ENCODE measurements at regions not wholly inside any gene's neighbourhood (a gene's known extent, or its start where the extent isn't known, plus 50 kb on each side); places are given as distances from the start of the nearest gene placed in this dataset.

DNA sequence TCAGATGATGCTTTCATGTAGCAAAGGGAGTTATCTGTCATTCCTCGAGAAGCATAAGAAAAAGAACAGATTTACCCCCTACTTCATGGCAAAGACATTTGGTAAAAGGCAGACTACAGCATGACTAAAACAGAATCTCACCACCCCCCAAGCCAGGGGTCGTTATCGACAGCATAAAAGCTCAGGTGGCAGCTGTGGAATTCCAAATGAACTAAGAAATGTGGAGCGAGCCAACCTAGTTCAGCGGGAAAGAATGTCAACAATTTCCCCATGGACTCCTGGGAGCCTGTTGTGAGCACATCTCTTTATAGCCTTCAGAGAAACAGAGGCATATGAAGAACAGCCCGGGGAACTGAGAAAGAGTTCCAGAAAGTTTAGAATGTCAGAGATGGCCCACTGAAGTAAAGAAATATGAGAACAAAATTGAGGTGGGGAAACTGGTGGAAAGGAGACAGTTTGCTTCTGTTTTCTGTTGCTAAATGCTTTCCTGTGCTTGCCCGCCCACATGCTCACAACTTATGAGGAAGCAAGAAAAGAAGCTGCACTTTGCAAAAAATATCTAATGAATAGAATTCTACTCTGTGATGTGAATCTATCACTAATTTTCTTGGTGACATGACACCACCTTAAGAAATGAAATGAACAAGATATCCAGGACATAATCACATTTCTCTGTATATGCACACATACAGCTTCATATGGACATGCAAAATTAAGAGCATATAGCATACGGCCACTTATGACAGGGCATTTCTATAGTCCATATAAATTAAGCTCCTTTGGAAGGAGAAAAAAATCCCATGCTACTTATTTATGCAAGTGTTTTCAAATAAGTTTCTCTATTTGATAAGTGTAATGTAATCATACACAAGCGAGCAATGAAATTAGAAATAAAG is 135.3 kb upstream of the MID1 start:
- Histone ChIP-seq H3K9me3 (ENCODE audit: control extremely low read depth in 1 of 5, control insufficient read depth in 4 of 5, insufficient read depth in 2 of 5, low read depth in 1 of 5, low read length in 4 of 5) (no peaks in the 10 kb centered on the region), H3K27ac (ENCODE audit: insufficient read depth in 1 of 2, low read depth in 1 of 2, low read length in 2 of 2, poor library complexity in 1 of 2, severe bottlenecking in 2 of 2) (no peak overlapping the region), H3K27me3 (replicated peaks in 2 of 5; ENCODE audit: control insufficient read depth in 4 of 5, insufficient read depth in 5 of 5, low read length in 4 of 5) (peaks cover 0 to 6% (median 0%) of the 10 kb centered on the region in 5 experiments), H3K36me3 (ENCODE audit: control insufficient read depth in 4 of 4, insufficient read depth in 4 of 4, low read length in 3 of 4) (no peaks in the 10 kb centered on the region), H3K4me1 (ENCODE audit: control extremely low read depth in 1 of 4, control insufficient read depth in 4 of 4, insufficient read depth in 4 of 4, low read length in 3 of 4) (peaks cover 0 to 2% (median 0%) of the 10 kb centered on the region in 4 experiments), H3K4me3 (ENCODE audit: control insufficient read depth in 1 of 7, extremely low read depth in 1 of 7, insufficient read depth in 4 of 7, low read depth in 2 of 7, low read length in 6 of 7) (no peak overlapping the region)
- ChIA-PET POLR2A (no interaction called here), CTCF (interaction anchor here (1.1 kb wide), 1 partner anchor 10 kb away, joined by 4 read pairs; no protein-coding TSS in a partner anchor)
- peak in 2 of 3 donors; percentile 11 to 23 for DNase-seq
- 60% methylated on average over 6 of the region's 9 CpGs for WGBS (ENCODE audit: insufficient coverage)

DNA sequence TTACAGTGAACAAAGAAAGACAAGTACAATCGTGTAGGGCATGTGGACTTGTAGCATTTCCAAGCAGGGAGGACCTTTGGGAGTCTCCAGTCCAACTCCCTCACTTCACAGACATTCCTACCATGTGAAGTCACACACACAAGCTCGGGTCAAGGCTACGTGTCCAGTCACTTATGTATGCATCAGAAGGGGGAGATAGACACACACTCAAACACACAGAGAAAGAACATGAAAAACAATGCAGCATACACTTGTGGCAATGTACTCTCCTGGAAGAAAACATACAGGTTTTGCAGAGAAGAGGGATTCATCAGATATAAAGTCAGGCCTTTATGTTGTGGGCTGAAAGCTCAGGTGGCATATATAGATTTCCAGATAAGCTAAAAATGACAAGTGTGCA is 136.1 kb upstream of the MID1 start:
- Histone ChIP-seq H3K27ac (ENCODE audit: insufficient read depth in 1 of 2, low read depth in 1 of 2, low read length in 2 of 2, poor library complexity in 1 of 2, severe bottlenecking in 2 of 2) (no peak overlapping the region), H3K4me3 (ENCODE audit: control insufficient read depth in 1 of 7, extremely low read depth in 1 of 7, insufficient read depth in 4 of 7, low read depth in 2 of 7, low read length in 6 of 7) (no peak overlapping the region), H3K9me3 (ENCODE audit: control extremely low read depth in 1 of 5, control insufficient read depth in 4 of 5, insufficient read depth in 2 of 5, low read depth in 1 of 5, low read length in 4 of 5) (no peaks in the 10 kb centered on the region), H3K4me1 (ENCODE audit: control extremely low read depth in 1 of 4, control insufficient read depth in 4 of 4, insufficient read depth in 4 of 4, low read length in 3 of 4) (peaks cover 0 to 2% (median 0%) of the 10 kb centered on the region in 4 experiments), H3K27me3 (replicated peaks in 2 of 5; ENCODE audit: control insufficient read depth in 4 of 5, insufficient read depth in 5 of 5, low read length in 4 of 5) (peaks cover 0 to 6% (median 0%) of the 10 kb centered on the region in 5 experiments), H3K36me3 (ENCODE audit: control insufficient read depth in 4 of 4, insufficient read depth in 4 of 4, low read length in 3 of 4) (no peaks in the 10 kb centered on the region)
- no CpG with 5 or more reads among the region's 3 CpGs for WGBS (ENCODE audit: insufficient coverage)
- POLR2A ChIA-PET: no interaction called here
- DNase-seq: no peak
- CTCF ChIA-PET: interaction anchor here (1.1 kb wide), 1 partner anchor 9 kb away, joined by 4 read pairs; no protein-coding TSS in a partner anchor

DNA sequence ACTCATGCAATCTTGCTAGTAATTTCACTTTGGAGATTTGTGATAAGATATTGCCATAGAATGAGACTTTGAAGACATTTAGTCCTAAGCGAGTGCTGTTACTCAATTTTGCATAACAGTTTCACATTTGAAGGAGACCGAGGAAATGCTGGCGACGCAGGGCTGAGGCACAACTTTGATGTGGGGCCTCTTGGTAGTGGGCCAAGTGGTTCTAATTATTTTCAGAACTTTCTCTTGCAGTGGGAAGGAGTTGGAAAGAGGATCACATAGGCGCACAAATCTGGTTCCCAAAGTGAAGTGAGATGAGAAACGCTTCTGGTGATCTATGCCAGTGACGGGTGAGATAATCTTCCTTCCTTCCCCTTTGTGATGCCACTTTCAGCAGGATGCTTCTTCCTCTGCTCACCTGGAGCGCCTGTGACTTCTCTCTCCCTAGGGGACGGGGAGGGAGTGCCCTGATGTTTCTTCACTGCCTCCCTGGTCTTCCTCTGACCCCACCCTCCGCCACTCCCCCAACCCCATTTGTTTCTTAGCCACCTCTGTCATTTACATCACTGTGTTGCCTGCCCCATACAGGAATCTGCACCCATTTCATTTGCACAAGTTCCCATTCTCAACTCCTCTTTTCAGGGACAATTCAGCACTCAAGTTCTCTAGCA is 138.9 kb upstream of the MID1 start:
- no peak overlapping the region for H3K4me3 ChIP-seq (ENCODE audit: control insufficient read depth in 1 of 7, extremely low read depth in 1 of 7, insufficient read depth in 4 of 7, low read depth in 2 of 7, low read length in 6 of 7)
- CTCF ChIA-PET: no interaction called here
- H3K36me3 ChIP-seq (ENCODE audit: control insufficient read depth in 4 of 4, insufficient read depth in 4 of 4, low read length in 3 of 4): no peaks in the 10 kb centered on the region
- H3K27me3 ChIP-seq (replicated peaks in 2 of 5; ENCODE audit: control insufficient read depth in 4 of 5, insufficient read depth in 5 of 5, low read length in 4 of 5): peaks cover 0 to 6% (median 0%) of the 10 kb centered on the region in 5 experiments
- POLR2A ChIA-PET: no interaction called here
- peaks cover 0 to 2% (median 0%) of the 10 kb centered on the region in 4 experiments for H3K4me1 ChIP-seq (ENCODE audit: control extremely low read depth in 1 of 4, control insufficient read depth in 4 of 4, insufficient read depth in 4 of 4, low read length in 3 of 4)
- 62% methylated on average over 10 of the region's 10 CpGs for WGBS (ENCODE audit: insufficient coverage)
- H3K9me3 ChIP-seq (ENCODE audit: control extremely low read depth in 1 of 5, control insufficient read depth in 4 of 5, insufficient read depth in 2 of 5, low read depth in 1 of 5, low read length in 4 of 5): no peaks in the 10 kb centered on the region
- DNase-seq: no peak
- H3K27ac ChIP-seq (ENCODE audit: insufficient read depth in 1 of 2, low read depth in 1 of 2, low read length in 2 of 2, poor library complexity in 1 of 2, severe bottlenecking in 2 of 2): no peak overlapping the region

DNA sequence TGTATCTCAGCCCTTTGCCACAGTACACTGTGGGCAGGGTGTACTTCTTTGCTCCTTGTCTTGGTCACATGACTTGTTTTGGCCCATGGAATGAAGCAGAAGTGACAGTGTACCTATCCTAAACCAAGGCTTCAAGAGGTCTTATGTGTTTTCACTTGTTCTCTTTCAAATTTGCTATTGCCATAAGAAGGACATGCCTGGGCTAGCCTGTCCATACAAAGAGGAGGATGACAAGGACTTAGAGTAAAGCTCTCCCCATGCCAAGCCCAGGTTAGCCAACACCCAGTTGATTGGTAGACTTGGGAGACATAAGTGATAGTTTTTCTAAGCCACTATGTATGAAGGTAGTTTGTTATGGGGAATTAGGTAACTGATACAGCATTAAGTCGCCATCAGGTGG is 141.1 kb upstream of the MID1 start:
- ChIA-PET CTCF (no interaction called here), POLR2A (no interaction called here)
- H3K27ac ChIP-seq (ENCODE audit: insufficient read depth in 1 of 2, low read depth in 1 of 2, low read length in 2 of 2, poor library complexity in 1 of 2, severe bottlenecking in 2 of 2): no peak overlapping the region
- no peaks in the 10 kb centered on the region for H3K4me1 ChIP-seq (ENCODE audit: control extremely low read depth in 1 of 4, control insufficient read depth in 4 of 4, insufficient read depth in 4 of 4, low read length in 3 of 4)
- no peak overlapping the region for H3K4me3 ChIP-seq (ENCODE audit: control insufficient read depth in 1 of 7, extremely low read depth in 1 of 7, insufficient read depth in 4 of 7, low read depth in 2 of 7, low read length in 6 of 7)
- no peaks in the 10 kb centered on the region for H3K9me3 ChIP-seq (ENCODE audit: control extremely low read depth in 1 of 5, control insufficient read depth in 4 of 5, insufficient read depth in 2 of 5, low read depth in 1 of 5, low read length in 4 of 5)
- no peaks in the 10 kb centered on the region for H3K36me3 ChIP-seq (ENCODE audit: control insufficient read depth in 4 of 4, insufficient read depth in 4 of 4, low read length in 3 of 4)
- no CpG with 5 or more reads among the region's 1 CpG for WGBS (ENCODE audit: insufficient coverage)
- H3K27me3 ChIP-seq (replicated peaks in 2 of 5; ENCODE audit: control insufficient read depth in 4 of 5, insufficient read depth in 5 of 5, low read length in 4 of 5): peaks cover 0 to 3% (median 0%) of the 10 kb centered on the region in 5 experiments
- no peak for DNase-seq

DNA sequence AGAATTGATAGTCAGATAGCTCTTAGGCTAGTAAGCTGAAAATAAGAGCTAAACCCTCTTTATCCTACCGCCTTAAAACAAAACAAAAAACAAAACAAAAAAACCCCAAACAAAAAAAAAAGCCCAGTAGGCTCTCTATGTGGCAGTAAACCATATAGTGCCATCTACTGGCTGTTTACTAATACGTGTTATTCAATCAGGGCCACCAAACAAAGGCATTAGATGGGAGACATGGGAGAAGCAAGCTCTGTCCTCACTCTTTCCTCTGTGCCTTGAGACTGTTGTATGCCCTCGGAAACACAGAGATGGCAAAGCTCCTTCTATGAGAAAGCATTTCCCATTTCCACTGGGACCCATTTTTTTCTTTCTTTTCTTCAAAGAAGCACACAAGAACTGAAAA is 148.8 kb upstream of the MID1 start:
- peak; percentile 7 to 25 (median 18) for DNase-seq
- Histone ChIP-seq H3K36me3 (ENCODE audit: control insufficient read depth in 4 of 4, insufficient read depth in 4 of 4, low read length in 3 of 4) (no peaks in the 10 kb centered on the region), H3K4me3 (ENCODE audit: control insufficient read depth in 1 of 7, extremely low read depth in 1 of 7, insufficient read depth in 4 of 7, low read depth in 2 of 7, low read length in 6 of 7) (no peak overlapping the region), H3K9me3 (ENCODE audit: control extremely low read depth in 1 of 5, control insufficient read depth in 4 of 5, insufficient read depth in 2 of 5, low read depth in 1 of 5, low read length in 4 of 5) (no peaks in the 10 kb centered on the region), H3K27ac (ENCODE audit: insufficient read depth in 1 of 2, low read depth in 1 of 2, low read length in 2 of 2, poor library complexity in 1 of 2, severe bottlenecking in 2 of 2) (no peak overlapping the region), H3K27me3 (replicated peaks in 2 of 5; ENCODE audit: control insufficient read depth in 4 of 5, insufficient read depth in 5 of 5, low read length in 4 of 5) (no peaks in the 10 kb centered on the region), H3K4me1 (ENCODE audit: control extremely low read depth in 1 of 4, control insufficient read depth in 4 of 4, insufficient read depth in 4 of 4, low read length in 3 of 4) (no peaks in the 10 kb centered on the region)
- ChIA-PET POLR2A (no interaction called here), CTCF (interaction anchor here (0.7 to 1.5 kb wide), 3 partner anchors 342 to 581 kb away, joined by 3 to 5 read pairs (median 5); partner anchors contain the start of gene HCCS)
- WGBS (ENCODE audit: insufficient coverage): 7% methylated on average over 3 of the region's 3 CpGs

DNA sequence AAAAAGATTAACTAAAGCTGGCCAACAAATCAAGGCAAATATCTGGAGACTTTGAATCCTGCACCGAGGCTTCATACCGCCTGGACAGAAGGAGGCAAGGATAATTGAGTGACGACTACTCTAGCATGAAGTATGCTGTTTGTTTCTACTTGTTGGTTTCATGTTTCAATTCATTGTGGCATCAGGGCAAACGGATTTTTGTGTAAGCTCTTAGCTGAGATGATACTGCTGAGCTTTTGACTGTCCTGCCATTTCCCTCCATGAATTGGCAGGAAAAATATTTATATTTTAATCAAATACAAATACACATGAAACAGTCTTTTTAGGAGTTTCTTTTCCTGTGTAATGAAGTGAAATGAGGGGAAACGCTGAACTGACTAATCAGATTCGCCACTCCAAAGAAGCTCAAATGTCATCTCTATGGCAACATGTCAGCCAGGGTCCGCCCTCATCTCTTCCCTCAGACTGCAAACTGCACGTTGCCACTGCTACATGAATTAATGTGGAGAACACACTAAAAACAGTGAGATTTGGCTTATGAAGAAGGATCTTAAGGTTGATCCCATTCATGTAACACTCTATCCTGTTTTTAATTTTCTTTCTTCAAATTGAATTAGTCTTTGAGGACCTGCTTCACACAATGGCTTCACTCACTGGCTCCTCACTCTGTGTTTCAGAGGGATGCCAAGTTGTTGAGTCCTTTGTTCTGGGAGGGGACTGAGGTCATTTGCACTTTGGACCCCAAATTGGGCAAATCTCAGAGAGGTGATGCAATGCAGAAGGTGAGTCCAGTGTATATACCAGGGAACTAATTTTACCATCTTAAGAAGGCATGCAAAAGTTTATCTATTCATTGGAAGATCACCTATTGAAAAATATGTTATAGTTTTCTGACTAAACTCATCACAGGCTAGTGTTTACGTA is 149.6 kb upstream of the MID1 start:
- ChIA-PET POLR2A (no interaction called here), CTCF (interaction anchor here (0.7 to 1.5 kb wide), 3 partner anchors 341 to 581 kb away, joined by 3 to 5 read pairs (median 5); partner anchors contain the start of gene HCCS)
- DNase-seq: no peak
- Histone ChIP-seq H3K4me3 (ENCODE audit: control insufficient read depth in 1 of 7, extremely low read depth in 1 of 7, insufficient read depth in 4 of 7, low read depth in 2 of 7, low read length in 6 of 7) (no peak overlapping the region), H3K27me3 (replicated peaks in 2 of 5; ENCODE audit: control insufficient read depth in 4 of 5, insufficient read depth in 5 of 5, low read length in 4 of 5) (no peaks in the 10 kb centered on the region), H3K4me1 (ENCODE audit: control extremely low read depth in 1 of 4, control insufficient read depth in 4 of 4, insufficient read depth in 4 of 4, low read length in 3 of 4) (no peaks in the 10 kb centered on the region), H3K9me3 (ENCODE audit: control extremely low read depth in 1 of 5, control insufficient read depth in 4 of 5, insufficient read depth in 2 of 5, low read depth in 1 of 5, low read length in 4 of 5) (no peaks in the 10 kb centered on the region), H3K27ac (ENCODE audit: insufficient read depth in 1 of 2, low read depth in 1 of 2, low read length in 2 of 2, poor library complexity in 1 of 2, severe bottlenecking in 2 of 2) (no peak overlapping the region), H3K36me3 (ENCODE audit: control insufficient read depth in 4 of 4, insufficient read depth in 4 of 4, low read length in 3 of 4) (no peaks in the 10 kb centered on the region)
- WGBS (ENCODE audit: insufficient coverage): 68% methylated on average over 6 of the region's 9 CpGs
